ENCODE measurements at regions not wholly inside any gene's neighbourhood (a gene's known extent, or its start where the extent isn't known, plus 50 kb on each side); places are given as distances from the start of the nearest gene placed in this dataset.

GRCh38 chr3:14590569-14590968 lies 50.4 kb upstream of the GRIP2 start:
- intact Hi-C loops (cut with DNase I), result no loop called here
- no peak for DNase-seq

- no peak for DNase-seq
- intact Hi-C loops (cut with DNase I), result no loop called here
Measured at GRCh38 chr3:14592390-14592789, 52.2 kb upstream of the GRIP2 start.

- no peak for DNase-seq
- intact Hi-C loops (cut with DNase I), result no loop called here
Measured at GRCh38 chr3:14592836-14593235, 52.7 kb upstream of the GRIP2 start.

GRCh38 chr3:14594234-14594633 lies 54.1 kb upstream of the GRIP2 start:
- intact Hi-C loops (cut with DNase I), result no loop called here
- no peak for DNase-seq

- intact Hi-C loops (cut with DNase I), result no loop called here
- no peak for DNase-seq
Measured at GRCh38 chr3:14595561-14595960, 55.4 kb upstream of the GRIP2 start.

GRCh38 chr3:14597266-14597665 lies 54.3 kb upstream of the CCDC174 start:
- intact Hi-C loops (cut with DNase I), result no loop called here

GRCh38 chr3:14598143-14598569 lies 53.4 kb upstream of the CCDC174 start:
- intact Hi-C loops (cut with DNase I), result no loop called here
- DNase-seq, result peak in 3 of 10 donors; percentile 38 to 86 (median 56)

More at GRCh38 chr3:14597266-14597665, 54.3 kb upstream of the CCDC174 start:
- no peak for DNase-seq

- intact Hi-C loops (cut with DNase I), result no loop called here
Measured at GRCh38 chr3:14599488-14599887, 52.1 kb upstream of the CCDC174 start.

GRCh38 chr3:14600075-14600474 lies 51.5 kb upstream of the CCDC174 start:
- DNase-seq, result no peak
- intact Hi-C loops (cut with DNase I), result no loop called here

More at GRCh38 chr3:14599488-14599887, 52.1 kb upstream of the CCDC174 start:
- no peak for DNase-seq

GRCh38 chr3:14600856-14601610 lies 50.5 kb upstream of the CCDC174 start:
- intact Hi-C loops (cut with DNase I), result no loop called here

GRCh38 chr3:14601692-14602005 lies 49.9 kb upstream of the CCDC174 start:
- DNase-seq, result no peak
- intact Hi-C loops (cut with DNase I), result no loop called here

More at GRCh38 chr3:14600856-14601610, 50.5 kb upstream of the CCDC174 start:
- DNase-seq, result no peak
